NOMO-1 (cell line): ENCODE measurements at regions not wholly inside any gene's neighbourhood (a gene's known extent, or its start where the extent isn't known, plus 50 kb on each side); places are given as distances from the start of the nearest gene placed in this dataset.

Source experiments
- DNase-seq, 2 experiments: peaks; one replicate each; lab custom pipeline; 2025; ENCODE audit not compliant: unreplicated experiment in 2 of 2; lab: John Stamatoyannopoulos, UW

DNA sequence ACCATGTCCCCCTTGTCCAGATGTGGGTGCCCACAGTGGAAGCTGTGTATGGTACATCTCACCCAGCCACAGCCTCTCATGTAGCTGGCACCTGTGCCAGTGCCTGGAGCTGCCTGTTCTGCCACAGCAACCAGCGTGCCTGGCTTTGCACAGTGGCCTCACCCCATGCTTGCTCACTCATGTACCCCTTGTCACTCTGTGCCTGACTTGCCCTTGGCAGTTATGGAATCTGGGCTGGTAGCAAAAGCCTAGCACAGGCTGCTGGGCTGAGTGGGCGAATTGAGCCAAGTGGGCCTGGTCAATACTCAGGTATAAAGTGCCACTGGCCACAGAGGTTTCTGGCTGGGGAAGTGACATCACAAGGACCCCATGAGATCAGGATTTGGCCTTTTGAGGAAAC, 264.2 kb downstream of the INSC start:
- no peak for DNase-seq

DNA sequence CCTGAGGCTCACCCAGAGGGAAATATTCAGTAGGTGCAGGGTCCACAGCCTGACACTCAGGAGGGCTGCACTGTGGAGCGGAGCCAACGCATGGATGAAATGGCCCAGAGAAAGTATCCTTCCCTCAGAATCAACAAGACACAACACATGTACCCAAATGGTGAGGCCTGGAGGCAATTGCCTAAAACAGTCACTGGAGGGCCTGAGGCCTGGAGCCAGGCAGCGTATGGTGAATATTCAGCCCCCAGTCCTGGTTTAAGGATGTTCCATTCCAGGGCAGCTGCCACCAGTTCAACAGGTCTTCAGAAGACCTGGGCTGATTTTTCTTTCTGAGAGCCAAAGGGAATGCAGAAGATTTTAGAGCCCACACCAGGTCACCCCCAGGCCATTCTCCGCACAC, 264.8 kb downstream of the INSC start:
- DNase-seq: no peak

DNA sequence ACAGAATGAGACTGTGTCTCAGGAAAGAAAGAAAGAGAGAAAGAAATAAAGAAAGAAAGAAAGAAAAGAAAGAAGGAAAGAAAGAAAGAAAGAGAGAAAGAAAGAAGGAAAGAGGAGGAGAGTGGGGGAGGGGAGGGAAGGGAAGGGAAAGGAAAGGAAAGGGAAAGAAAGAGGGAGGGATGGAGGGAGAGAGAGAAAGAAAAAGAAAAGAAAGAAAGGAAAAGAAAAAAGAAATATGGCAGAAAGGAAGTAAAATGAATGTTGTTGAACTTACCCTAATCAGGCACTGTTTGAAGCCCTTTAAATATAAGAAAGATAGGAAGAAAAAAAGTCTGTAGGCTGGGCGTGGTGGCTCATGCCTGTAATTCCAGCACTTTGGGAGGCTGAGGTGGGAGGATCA, 276.1 kb downstream of the INSC start:
- no peak for DNase-seq

DNA sequence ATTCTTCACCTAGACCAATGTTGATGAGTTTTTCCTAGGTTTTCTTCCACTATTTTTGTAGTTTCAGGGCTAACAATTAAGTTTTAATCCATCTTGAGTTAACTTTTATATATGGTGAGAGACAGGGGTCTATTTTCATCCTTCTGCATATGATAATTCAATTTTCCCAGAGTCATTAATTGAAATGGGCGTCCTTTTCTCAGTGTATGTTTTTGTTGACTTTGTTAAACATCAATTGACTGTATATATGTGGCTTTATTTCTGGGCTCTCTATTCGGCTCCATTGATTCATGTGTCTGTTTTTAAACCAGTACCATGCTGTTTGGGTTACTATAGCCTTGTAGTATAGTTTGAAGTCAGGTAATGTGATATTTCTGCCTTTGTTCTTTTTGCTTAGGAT, 282.1 kb downstream of the INSC start:
- no peak for DNase-seq

DNA sequence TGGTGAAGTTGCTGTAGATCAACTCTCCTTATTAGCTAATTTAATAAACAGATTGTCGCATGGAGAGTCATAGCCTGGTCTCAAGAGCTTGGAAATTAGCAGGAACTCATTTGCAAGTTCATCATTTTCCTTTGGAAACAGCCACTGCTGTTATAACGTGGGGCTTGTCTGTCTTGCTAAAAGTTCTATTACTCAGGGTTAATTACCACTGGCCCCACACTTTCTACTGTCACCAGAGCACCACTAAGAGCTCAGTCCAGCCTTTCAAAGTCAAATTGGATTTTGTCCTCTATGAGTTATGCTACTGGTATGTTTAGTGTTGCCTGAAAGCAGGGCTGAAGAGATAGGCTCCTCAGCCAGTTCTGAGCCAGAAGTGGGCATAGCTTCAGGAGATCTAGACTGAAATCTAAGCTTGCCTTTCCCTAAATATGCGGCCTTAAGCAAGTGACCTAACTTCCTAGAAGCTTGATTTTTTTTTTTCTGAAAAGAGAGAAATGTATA, 292.2 kb downstream of the INSC start:
- DNase-seq: no peak

DNA sequence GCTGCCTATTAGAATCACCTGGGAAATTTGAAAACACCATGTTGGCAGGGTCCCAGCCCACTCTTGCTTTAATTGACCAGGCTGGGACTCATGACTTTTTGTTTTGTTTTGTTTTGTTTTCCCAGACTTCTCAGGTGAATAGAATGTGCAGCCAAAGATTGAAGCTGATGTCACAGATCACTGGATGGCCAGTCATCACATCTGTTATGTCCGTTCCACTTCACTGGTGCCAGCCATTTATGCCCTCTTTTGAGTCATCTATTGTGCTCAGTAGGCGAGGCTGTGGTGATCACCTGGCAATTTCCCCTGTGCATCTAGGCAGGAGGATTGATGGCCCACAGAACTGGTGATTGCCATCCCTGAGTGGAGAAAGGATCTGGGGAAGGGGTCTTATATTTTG, 297.3 kb downstream of the INSC start:
- DNase-seq: no peak

DNA sequence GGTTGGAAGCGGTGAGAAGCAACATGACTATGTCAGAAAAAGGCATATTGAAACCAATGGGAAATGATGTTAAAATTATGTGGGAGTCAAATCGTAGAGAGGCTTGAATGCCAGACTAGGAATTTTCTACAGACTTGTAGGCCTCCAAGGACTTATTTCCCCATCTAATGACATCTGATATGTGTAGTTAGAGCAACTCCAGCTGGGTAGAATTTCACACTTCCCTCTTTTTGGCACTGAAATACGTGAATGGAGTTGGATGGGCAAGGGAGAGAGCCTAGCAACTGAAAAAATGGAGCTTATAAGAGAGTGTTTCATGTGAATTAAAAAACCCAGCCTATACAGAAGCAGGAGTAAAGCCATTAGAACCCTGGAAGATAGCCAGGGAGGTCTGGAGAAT, 304.2 kb downstream of the INSC start:
- DNase-seq: no peak

DNA sequence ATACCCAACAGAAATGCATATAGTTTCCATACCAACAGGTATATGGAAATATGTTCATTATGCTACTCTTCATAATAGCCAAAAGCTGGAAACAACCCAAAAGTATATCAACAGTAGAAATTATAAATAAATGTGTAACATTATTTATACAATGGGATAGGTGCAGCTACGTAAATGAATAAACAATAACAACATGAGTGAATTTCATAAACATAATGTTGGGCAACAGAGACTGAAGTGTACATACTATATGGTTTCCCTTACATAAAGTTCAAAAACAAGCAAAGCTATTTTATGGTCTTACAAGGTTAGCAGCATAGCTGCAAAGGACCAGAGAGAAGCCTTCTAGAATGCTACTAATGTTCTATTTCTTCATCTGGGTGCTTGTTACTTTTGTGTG, 305.0 kb downstream of the INSC start:
- DNase-seq: no peak

DNA sequence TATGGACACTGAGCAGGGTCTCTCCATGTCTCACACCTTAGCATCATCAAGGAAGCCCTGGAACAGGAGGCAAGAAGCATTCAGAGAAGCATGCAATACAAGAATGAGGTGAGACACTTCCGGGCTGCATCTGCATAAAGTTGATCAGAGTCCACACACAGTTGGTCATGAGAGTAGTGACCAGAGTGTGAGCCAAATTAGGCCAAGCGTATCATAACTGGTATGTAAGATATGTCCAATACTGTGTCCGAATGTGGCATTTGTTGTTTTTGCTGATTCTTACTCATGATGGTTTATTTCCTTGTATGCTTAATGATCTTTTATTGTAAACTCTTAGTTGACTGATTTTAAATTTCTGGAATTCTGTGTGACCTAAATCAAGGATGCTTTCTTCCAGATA, 315.7 kb downstream of the INSC start:
- no peak for DNase-seq

DNA sequence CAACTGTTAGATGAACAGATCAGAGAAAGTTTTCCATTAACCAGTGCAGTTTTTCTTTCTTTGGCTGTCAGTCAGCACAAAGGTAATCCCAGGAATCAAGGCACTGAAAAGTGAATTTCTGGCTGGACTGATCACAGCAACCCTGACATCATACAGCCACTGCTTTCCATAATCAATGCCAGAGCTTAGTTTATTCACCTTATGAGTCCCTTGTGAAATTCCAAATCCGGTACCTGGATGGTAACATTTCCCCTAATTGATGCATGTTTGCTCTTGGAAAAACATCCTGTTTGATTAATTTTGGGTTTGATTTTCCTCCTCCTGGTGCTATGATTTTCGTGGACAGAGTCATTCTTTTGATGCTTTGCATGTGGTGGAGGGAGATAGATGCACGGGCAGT, 319.8 kb downstream of the INSC start:
- no peak for DNase-seq

DNA sequence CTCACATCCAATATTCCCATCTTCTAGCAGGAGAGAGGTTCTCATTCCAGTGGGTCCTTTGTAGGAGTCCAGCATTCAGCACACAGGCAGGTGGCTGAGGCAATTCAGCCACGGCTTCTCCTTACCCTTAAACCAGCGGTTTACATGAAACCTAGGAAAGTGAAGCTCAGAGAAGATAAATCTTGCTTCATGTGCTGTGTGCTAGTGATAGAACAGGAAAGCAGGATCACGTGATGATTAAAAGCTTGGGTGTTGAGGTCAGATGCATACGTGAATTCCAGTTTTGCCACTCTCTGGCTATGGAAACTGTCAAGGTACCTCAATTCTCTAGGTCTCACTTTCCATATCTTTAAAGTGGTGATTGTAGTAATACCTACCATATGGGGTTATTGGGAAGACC, 331.6 kb downstream of the INSC start:
- no peak for DNase-seq

DNA sequence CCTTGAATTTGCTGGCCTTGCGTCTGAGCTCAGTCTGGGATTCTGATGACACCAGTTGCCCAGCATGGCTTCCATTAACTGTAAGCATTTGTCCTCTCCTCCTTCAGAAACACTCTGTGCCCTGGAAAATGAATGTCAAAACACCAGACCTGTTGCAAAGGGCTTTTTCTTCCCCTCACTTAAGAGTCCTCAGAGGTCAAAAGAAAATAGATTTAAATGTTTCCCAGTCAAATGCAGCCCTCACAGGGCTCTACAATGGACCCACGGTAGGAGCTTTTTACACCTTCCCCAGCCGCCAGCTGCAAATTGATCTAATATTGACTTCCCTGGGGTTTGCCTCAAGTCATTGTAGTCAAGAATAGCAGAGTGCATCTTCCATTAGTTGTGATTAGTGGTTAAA, 332.2 kb downstream of the INSC start:
- DNase-seq: no peak

DNA sequence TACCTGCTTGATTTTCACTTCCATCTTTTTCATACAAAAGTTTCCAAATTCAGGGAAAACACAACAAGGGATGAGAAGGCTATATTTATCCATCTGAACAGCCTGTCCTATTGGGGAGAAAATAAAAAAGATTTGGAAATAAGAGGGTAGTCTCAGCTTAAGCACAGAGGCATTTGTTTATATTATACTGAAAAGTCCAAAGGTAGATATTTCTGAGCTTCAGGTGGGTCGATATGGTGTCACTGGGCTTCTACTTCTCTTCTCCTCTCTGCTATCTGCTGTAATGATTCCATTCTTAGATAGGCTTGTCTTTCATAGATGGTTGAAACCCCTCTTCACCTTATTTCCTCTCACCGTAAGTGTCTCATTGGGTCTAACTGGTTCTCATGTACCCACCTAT, 337.0 kb downstream of the INSC start:
- no peak for DNase-seq

DNA sequence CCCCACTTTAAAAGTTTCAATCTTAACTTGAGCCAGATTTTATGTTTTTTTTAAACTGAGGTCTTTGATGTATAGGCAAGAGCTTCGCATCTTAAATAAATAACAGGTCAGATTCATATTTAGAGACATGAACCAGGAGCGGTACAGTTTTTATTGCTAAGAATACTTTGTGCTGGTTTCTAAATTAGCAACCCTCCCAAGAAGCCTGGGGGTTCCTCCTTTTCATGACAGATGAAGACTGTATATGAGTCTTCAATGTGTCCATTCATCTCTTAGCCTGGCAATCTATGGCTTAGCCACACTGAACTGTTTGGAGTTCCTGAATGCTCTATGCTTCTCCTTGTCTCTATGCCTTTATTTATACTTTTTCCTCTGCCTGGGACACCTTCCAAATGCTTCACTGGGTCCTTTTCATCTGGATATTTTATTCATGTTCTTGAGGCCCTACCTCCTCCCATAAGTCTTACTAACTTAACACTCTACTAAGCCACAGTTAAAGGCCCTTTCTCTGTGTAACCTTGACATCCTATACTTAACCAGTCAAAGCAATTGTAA, 338.6 kb downstream of the INSC start:
- DNase-seq: no peak

DNA sequence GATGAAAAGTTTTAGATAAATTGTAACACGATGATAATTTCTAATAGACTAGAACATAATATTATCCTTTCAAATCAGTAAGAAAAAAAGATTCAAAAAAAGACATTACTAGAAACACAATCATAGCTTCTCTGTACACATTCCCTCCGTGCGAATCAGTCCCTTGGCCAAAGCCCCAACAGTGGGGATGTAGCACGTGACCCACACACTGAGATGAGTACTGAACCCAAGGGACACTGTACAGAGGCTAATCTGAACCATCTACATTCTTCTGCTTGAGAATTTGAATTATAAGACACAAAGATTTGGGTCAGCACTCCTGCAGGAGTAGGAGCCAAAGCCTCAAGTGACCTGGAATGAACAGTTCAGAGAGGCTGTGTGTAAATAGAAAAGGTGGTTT, 353.7 kb downstream of the INSC start:
- no peak for DNase-seq

DNA sequence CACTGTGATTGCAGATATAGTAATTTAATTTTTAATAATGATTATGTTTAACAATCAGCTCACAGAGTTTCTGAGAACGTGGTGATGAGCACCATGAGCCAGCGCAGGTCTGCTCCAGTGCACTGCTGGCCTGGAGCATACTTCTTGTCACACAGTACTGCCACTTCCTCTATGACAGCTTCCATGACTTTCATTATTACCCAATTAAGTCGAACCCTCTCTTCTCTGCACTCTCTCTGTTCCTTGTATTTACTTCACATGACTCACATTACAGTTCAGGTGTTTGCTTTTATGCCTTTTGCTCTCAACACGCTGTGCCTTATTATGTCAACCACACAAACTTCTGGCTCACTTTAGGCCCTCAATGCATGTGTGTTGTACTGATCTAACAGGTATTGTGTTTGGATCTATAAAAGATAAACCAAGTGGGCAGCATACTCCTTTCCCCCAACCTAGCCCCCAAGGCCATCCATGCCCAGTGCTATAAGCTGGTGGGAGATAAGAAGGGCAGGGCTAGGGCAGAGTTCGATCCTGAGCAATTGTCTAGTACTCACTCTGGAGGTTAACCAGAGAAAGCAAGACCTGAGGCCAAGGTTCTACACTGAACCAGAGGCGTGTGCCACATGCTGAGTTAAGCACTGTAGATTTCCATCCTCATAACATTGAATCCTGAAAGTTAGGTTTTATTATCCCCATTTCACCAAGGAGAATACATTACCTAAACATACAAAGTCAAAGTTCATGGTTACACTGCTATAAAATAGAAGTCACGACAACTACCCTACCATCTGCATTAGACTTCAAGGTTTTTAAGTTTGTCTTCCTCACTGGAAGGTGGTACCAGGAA, 356.5 kb downstream of the INSC start:
- DNase-seq: peak; percentile 70 to 91

DNA sequence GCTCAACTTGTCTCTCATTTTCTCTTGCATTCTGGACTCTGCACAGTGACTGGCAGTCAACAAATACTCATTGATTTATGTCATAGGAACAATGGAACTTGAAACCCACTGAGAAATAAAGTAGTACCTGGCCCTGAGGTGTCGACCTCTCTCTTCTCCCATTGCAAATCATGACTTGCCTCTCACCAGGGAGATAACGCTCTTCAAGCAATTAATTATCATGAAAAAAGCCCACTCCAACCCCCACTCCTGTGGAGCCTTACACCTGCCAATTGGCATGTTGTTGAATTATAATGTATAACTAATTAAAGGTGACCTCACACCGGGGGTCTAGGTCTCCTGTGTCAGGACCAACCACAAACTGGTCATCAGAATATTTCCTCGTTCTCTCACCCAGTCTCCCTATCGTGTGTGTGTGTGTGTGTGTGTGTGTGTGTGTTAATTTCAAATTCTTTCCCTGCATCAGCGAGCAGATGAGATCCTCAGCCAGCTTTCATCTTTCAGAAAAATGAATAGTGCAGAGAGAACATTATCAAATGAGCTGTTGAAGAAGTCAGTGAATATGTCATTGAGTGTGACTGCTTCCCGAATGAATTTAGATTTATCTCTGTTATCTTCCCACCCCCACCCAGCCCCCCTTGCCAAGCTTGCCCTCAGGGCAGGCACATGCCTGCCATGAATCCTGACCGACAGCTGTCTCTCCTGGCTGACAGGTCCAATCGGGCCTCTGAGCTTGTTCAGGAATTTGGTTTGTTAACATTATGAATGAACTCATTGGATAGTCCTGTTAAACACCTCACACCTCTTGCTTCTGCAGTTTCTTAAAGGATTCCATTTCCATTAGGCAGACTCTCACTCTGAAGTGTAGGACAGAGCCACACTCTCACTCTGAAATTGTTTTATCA, 357.4 kb downstream of the INSC start:
- no peak for DNase-seq

DNA sequence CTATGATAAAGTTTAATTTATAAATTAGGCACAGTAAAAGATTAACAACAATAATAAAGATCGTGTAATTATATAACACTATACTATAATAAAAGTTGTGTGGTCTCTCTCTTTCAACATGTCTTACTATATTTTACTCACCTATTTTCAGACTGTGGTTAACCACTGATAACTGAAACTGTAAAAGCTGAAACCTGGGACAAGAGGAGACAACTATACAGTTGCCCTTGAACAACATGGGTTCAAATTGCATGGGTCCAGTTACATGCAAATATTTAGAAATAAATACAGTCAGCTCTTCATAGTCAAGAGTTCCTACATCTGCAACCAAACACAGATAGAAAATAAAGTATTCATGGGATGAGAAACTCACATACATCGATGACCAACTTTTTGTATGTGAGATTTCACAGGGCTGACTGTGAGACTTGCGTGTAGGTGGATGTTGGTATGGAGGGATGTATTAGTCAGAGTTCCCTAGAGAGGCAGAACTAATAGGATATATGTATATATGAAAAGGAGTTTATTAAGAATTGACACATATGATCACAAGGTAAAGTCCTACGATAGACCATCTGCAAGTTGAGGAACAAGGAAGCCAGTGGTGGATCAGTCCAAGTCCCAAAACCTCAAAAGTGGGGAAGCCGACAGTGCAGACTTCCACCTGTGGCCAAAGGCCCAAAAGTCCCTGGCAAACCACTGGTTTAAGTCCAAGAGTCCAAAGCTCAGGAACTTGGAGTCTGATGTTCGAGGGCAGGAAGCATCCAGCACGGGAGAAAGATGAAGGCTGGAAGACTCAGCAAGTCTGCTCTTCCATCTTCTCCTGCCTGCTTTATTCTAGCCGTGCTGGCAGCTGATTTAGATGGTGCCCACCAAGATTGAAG, 359.5 kb downstream of the INSC start:
- peak in 1 of 2 experiments; percentile 69 for DNase-seq

DNA sequence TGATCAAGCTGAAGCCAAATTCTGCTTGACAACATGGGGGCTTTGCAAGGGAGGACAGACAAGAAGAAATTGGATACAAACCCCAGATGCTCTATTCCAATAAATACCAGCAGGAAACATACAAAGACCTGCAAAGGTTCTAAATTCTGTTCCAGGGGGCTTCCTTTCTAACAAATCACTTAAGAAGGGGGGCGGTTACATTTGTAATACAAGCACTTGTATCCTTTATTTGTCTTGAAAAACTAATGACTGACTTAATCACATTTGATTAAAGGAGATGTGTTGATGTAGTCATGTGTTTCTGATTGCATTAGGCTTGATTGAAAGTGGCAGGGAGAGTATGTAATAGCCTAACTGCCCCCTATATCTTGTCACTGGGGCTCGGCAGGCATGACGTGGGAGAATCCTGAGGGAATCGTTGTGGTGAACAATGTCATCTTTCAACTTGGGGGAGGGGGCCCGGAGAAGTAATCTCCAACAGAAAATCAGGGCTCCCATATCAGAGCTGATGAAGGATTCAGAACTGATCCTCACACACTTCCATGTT, 361.7 kb downstream of the INSC start:
- no peak for DNase-seq

DNA sequence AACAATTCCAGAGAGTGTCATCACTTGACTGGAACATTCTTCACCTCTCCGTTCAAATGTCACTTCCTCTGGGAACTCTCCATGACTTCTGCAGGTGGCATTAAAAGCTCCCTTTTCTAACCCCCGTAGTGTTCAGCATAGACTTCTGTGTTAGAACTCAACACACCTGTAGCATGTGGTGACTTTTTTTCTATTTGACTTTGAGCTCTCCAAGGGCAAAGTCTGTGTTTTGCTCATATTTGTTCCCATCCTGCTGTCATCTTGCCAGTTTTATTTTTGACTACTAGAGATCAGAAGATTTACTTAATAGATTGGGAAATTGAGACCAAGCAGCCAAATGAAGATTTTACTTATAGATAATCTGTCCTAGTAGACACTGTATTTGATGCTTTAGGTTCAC, 367.1 kb downstream of the INSC start:
- no peak for DNase-seq
